HepG2 (cell line): ENCODE measurements at regions not wholly inside any gene's neighbourhood (a gene's known extent, or its start where the extent isn't known, plus 50 kb on each side); places are given as distances from the start of the nearest gene placed in this dataset.

Experiments used
- AKNA ChIP-seq: sonication (generic); formaldehyde crosslinking; IDR thresholded peaks from 2 replicates; pipeline ENCODE4 v1.4.0; 2020; ENCODE audit warnings: missing genetic modification reagents, borderline replicate concordance
- DRAP1 ChIP-seq: IDR thresholded peaks from 2 replicates; pipeline ENCODE4 v1.6.1; 2016; ENCODE audit warnings: missing genetic modification reagents, missing compliant biosample characterization
- ETV6 ChIP-seq: sonication (generic); formaldehyde crosslinking; conservative IDR thresholded peaks from 2 replicates; pipeline ENCODE4 v1.4.0; 2020; ENCODE audit warnings: missing genetic modification reagents
- MAX ChIP-seq: IDR thresholded peaks from 2 replicates; pipeline ENCODE4 v1.6.1; 2012; ENCODE audit warnings: inconsistent platforms
- ZBTB25 ChIP-seq: IDR thresholded peaks from 2 replicates; pipeline ENCODE4 v1.6.1; 2018; ENCODE audit warnings: missing genetic modification reagents
- ZC3H13 ChIP-seq: sonication (generic); formaldehyde crosslinking; IDR thresholded peaks from 2 replicates; pipeline ENCODE4 v1.8.1; 2023; ENCODE audit warnings: mild to moderate bottlenecking, missing genetic modification reagents, moderate library complexity
- ZFP90 ChIP-seq: sonication (generic); formaldehyde crosslinking; IDR thresholded peaks from 2 replicates; pipeline ENCODE4 v1.8.0; 2022; ENCODE audit warnings: missing genetic modification reagents, mild to moderate bottlenecking, inconsistent platforms, borderline replicate concordance
- ZNF766 ChIP-seq: sonication (generic); formaldehyde crosslinking; IDR thresholded peaks from 2 replicates; pipeline ENCODE4 v1.5.0; 2020; ENCODE audit warnings: missing genetic modification reagents, borderline replicate concordance
- ZNF850 ChIP-seq: sonication (generic); formaldehyde crosslinking; conservative IDR thresholded peaks from 2 replicates; pipeline ENCODE4 v1.9.0; 2021; ENCODE audit warnings: mild to moderate bottlenecking, missing genetic modification reagents

GRCh38 chr1:65022216-65022615 is 55.9 kb upstream of the JAK1 start (continued):
- TF ChIP-seq AKNA (CRISPR knock-in tag) (no peak), ZNF766 (no peak), DRAP1 (no peak), ETV6 (no peak), ZC3H13 (no peak), ZFP90 (CRISPR knock-in tag) (no peak), ZNF850 (CRISPR knock-in tag) (no peak), MAX (no peak), ZBTB25 (CRISPR knock-in tag) (no peak)
